ENCODE measurements at regions not wholly inside any gene's neighbourhood (a gene's known extent, or its start where the extent isn't known, plus 50 kb on each side); places are given as distances from the start of the nearest gene placed in this dataset.

- ChIA-PET POLR2A (no interaction called here), CTCF (no interaction called here)
- DNase-seq (ENCODE audit: extremely low spot score) = no peak
- TF ChIP-seq ZNF384 (IDR thresholded peaks at IDR 0.05) = no peak
- TF ChIP-seq ARNT (IDR thresholded peaks at IDR 0.05) = no peak
- TF ChIP-seq FOXA1 (IDR thresholded peaks at IDR 0.05) = no peak
- TF ChIP-seq HDGF (IDR thresholded peaks at IDR 0.05; ENCODE audit: borderline replicate concordance) = no peak
- TF ChIP-seq SP1 (IDR thresholded peaks at IDR 0.05) = no peak
- no peak for TF ChIP-seq ELF4 (IDR thresholded peaks at IDR 0.05)
- TF ChIP-seq L3MBTL2 (conservative IDR thresholded peaks at IDR 0.05) = no peak
These were observed 359.7 kb upstream of the CAMK1G start for GRCh38 chr1:209223791-209224190.

- CTCF ChIA-PET = no interaction called here
- DNase-seq (ENCODE audit: extremely low spot score) = no peak
- no peak for TF ChIP-seq ARNT (IDR thresholded peaks at IDR 0.05)
- no peak for TF ChIP-seq FOXM1 (IDR thresholded peaks at IDR 0.05; ENCODE audit: borderline replicate concordance)
- no peak for TF ChIP-seq SP1 (IDR thresholded peaks at IDR 0.05)
- TF ChIP-seq BHLHE40 (IDR thresholded peaks at IDR 0.05; ENCODE audit: borderline replicate concordance) = no peak
- no peak for TF ChIP-seq NFRKB (IDR thresholded peaks at IDR 0.05)
- no peak for TF ChIP-seq ZNF384 (IDR thresholded peaks at IDR 0.05)
- no peak for TF ChIP-seq L3MBTL2 (conservative IDR thresholded peaks at IDR 0.05)
- no peak for TF ChIP-seq ELF4 (IDR thresholded peaks at IDR 0.05)
- no peak for TF ChIP-seq FOXA1 (IDR thresholded peaks at IDR 0.05)
- no peak for TF ChIP-seq FOXK2 (IDR thresholded peaks at IDR 0.05)
- no peak for TF ChIP-seq LEF1 (IDR thresholded peaks at IDR 0.05; ENCODE audit: borderline replicate concordance)
- TF ChIP-seq TARDBP (IDR thresholded peaks at IDR 0.05) = no peak
- no peak for TF ChIP-seq SUZ12 (IDR thresholded peaks at IDR 0.05)
- TF ChIP-seq HDGF (IDR thresholded peaks at IDR 0.05; ENCODE audit: borderline replicate concordance) = no peak
- no peak for TF ChIP-seq PKNOX1 (IDR thresholded peaks at IDR 0.05)
- TF ChIP-seq CTBP1 (IDR thresholded peaks at IDR 0.05; ENCODE audit: borderline replicate concordance) = no peak
- POLR2A ChIA-PET = no interaction called here
These were observed 358.6 kb upstream of the CAMK1G start for GRCh38 chr1:209224886-209225285.

GRCh38 chr1:209227171-209227570, 356.3 kb upstream of the CAMK1G start:
- TF ChIP-seq L3MBTL2 (conservative IDR thresholded peaks at IDR 0.05) (no peak), SP1 (IDR thresholded peaks at IDR 0.05) (no peak), BHLHE40 (IDR thresholded peaks at IDR 0.05; ENCODE audit: borderline replicate concordance) (no peak)
- CTCF ChIA-PET = no interaction called here
- no peak for DNase-seq (ENCODE audit: extremely low spot score)
- POLR2A ChIA-PET = no interaction called here

- CTCF ChIA-PET = no interaction called here
- TF ChIP-seq SP1 (IDR thresholded peaks at IDR 0.05) (no peak), FOXM1 (IDR thresholded peaks at IDR 0.05; ENCODE audit: borderline replicate concordance) (no peak), FOXA1 (IDR thresholded peaks at IDR 0.05) (no peak), SUZ12 (IDR thresholded peaks at IDR 0.05) (no peak), BHLHE40 (IDR thresholded peaks at IDR 0.05; ENCODE audit: borderline replicate concordance) (no peak), FOXK2 (IDR thresholded peaks at IDR 0.05) (no peak), TARDBP (IDR thresholded peaks at IDR 0.05) (no peak), L3MBTL2 (conservative IDR thresholded peaks at IDR 0.05) (no peak), ARNT (IDR thresholded peaks at IDR 0.05) (no peak), PKNOX1 (IDR thresholded peaks at IDR 0.05) (no peak), CTBP1 (IDR thresholded peaks at IDR 0.05; ENCODE audit: borderline replicate concordance) (no peak), ZNF384 (IDR thresholded peaks at IDR 0.05) (no peak), HDGF (IDR thresholded peaks at IDR 0.05; ENCODE audit: borderline replicate concordance) (no peak), ELF4 (IDR thresholded peaks at IDR 0.05) (no peak), LEF1 (IDR thresholded peaks at IDR 0.05; ENCODE audit: borderline replicate concordance) (no peak), NFRKB (IDR thresholded peaks at IDR 0.05) (no peak)
- no peak for DNase-seq (ENCODE audit: extremely low spot score)
- POLR2A ChIA-PET = no interaction called here
These were observed 355.6 kb upstream of the CAMK1G start for GRCh38 chr1:209227941-209228340.

- DNase-seq (ENCODE audit: extremely low spot score) = no peak
- POLR2A ChIA-PET = no interaction called here
- TF ChIP-seq SUZ12 (IDR thresholded peaks at IDR 0.05) (no peak), NFRKB (IDR thresholded peaks at IDR 0.05) (no peak), LEF1 (IDR thresholded peaks at IDR 0.05; ENCODE audit: borderline replicate concordance) (no peak), FOXA1 (IDR thresholded peaks at IDR 0.05) (no peak), SP1 (IDR thresholded peaks at IDR 0.05) (no peak), BHLHE40 (IDR thresholded peaks at IDR 0.05; ENCODE audit: borderline replicate concordance) (no peak), CTBP1 (IDR thresholded peaks at IDR 0.05; ENCODE audit: borderline replicate concordance) (no peak), HDGF (IDR thresholded peaks at IDR 0.05; ENCODE audit: borderline replicate concordance) (no peak), FOXM1 (IDR thresholded peaks at IDR 0.05; ENCODE audit: borderline replicate concordance) (no peak), ELF4 (IDR thresholded peaks at IDR 0.05) (no peak), PKNOX1 (IDR thresholded peaks at IDR 0.05) (no peak), L3MBTL2 (conservative IDR thresholded peaks at IDR 0.05) (no peak), ARNT (IDR thresholded peaks at IDR 0.05) (no peak), ZNF384 (IDR thresholded peaks at IDR 0.05) (no peak), FOXK2 (IDR thresholded peaks at IDR 0.05) (no peak), TARDBP (IDR thresholded peaks at IDR 0.05) (no peak)
- CTCF ChIA-PET = interaction anchor here (0.6 kb wide), 1 partner anchor 144 kb away, joined by 3 read pairs; no protein-coding TSS in a partner anchor
These were observed 353.9 kb upstream of the CAMK1G start for GRCh38 chr1:209229494-209230061.

GRCh38 chr1:209230314-209230713, 353.2 kb upstream of the CAMK1G start:
- POLR2A ChIA-PET = no interaction called here
- no peak for DNase-seq (ENCODE audit: extremely low spot score)
- CTCF ChIA-PET = no interaction called here
- TF ChIP-seq SP1 (IDR thresholded peaks at IDR 0.05) (no peak), LEF1 (IDR thresholded peaks at IDR 0.05; ENCODE audit: borderline replicate concordance) (no peak), FOXA1 (IDR thresholded peaks at IDR 0.05) (no peak), CTBP1 (IDR thresholded peaks at IDR 0.05; ENCODE audit: borderline replicate concordance) (no peak), NFRKB (IDR thresholded peaks at IDR 0.05) (no peak), ARNT (IDR thresholded peaks at IDR 0.05) (no peak), ELF4 (IDR thresholded peaks at IDR 0.05) (no peak), FOXM1 (IDR thresholded peaks at IDR 0.05; ENCODE audit: borderline replicate concordance) (no peak), BHLHE40 (IDR thresholded peaks at IDR 0.05; ENCODE audit: borderline replicate concordance) (no peak), TARDBP (IDR thresholded peaks at IDR 0.05) (no peak)
